HL-60 (cell line): ENCODE measurements at regions not wholly inside any gene's neighbourhood (a gene's known extent, or its start where the extent isn't known, plus 50 kb on each side); places are given as distances from the start of the nearest gene placed in this dataset.

Source experiments
- DNase-seq, 2 experiments: peaks; one replicate each; pipeline ENCODE4 v3.0.0-alpha.2; 2010 to 2020; ENCODE audit warnings: low read depth in 1 of 2, low spot score in 1 of 2
- H3K27ac ChIP-seq: fragments of 250-450 bp; sonication (Bioruptor Pico); replicated peaks from 2 replicates; pipeline ENCODE4 v1.5.1; 2020; ENCODE audit warnings: mild to moderate bottlenecking, moderate library complexity
- H3K27me3 ChIP-seq: fragments of 250-450 bp; sonication (Bioruptor Pico); 2 replicates; pipeline ENCODE4 v1.5.1; 2021; ENCODE audit warnings: mild to moderate bottlenecking, moderate library complexity; ENCODE audit not compliant: insufficient read depth, poor library complexity, severe bottlenecking
- H3K4me3 ChIP-seq: replicated peaks from 2 replicates; pipeline ENCODE4 v1.5.1; 2011; ENCODE audit warnings: mild to moderate bottlenecking, control low read depth, low read length; ENCODE audit not compliant: insufficient read depth
- CTCF ChIP-seq: IDR thresholded peaks from one replicate; pipeline ENCODE4 v1.5.1; 2011; ENCODE audit warnings: low read length, control low read depth, inconsistent platforms; ENCODE audit not compliant: insufficient read depth
- GABPA ChIP-seq: IDR thresholded peaks from 2 replicates; pipeline ENCODE4 v1.6.1; 2012; ENCODE audit warnings: low read depth
- POLR2AphosphoS5 ChIP-seq: IDR thresholded peaks from 2 replicates; pipeline ENCODE4 v1.6.1; 2012; ENCODE audit warnings: low read depth
- REST ChIP-seq: IDR thresholded peaks from 2 replicates; pipeline ENCODE4 v1.6.1; 2012; ENCODE audit warnings: low read depth; ENCODE audit not compliant: insufficient replicate concordance
- SPI1 ChIP-seq: IDR thresholded peaks from 2 replicates; pipeline ENCODE4 v1.6.1; 2012; ENCODE audit warnings: low read depth, mild to moderate bottlenecking, borderline replicate concordance

- Histone ChIP-seq H3K4me3 (no peak overlapping the region), H3K27me3 (no peaks in the 10 kb centered on the region), H3K27ac (no peak overlapping the region)
- TF ChIP-seq CTCF (no peak), GABPA (no peak), POLR2AphosphoS5 (no peak), SPI1 (no peak), REST (no peak)
- no peak for DNase-seq
Measured at GRCh38 chr18:38445804-38446145, 880.2 kb upstream of the CELF4 start.

- TF ChIP-seq POLR2AphosphoS5 (no peak), CTCF (no peak), GABPA (no peak), REST (no peak), SPI1 (no peak)
- no peak for DNase-seq
- Histone ChIP-seq H3K4me3 (no peak overlapping the region), H3K27ac (no peak overlapping the region), H3K27me3 (no peaks in the 10 kb centered on the region)
Measured at GRCh38 chr18:38444971-38445803, 879.6 kb upstream of the CELF4 start.

- H3K27me3 ChIP-seq: no peaks in the 10 kb centered on the region
- H3K4me3 ChIP-seq: no peak overlapping the region
- no peak for DNase-seq
- no peak overlapping the region for H3K27ac ChIP-seq
- TF ChIP-seq SPI1: no peak
- TF ChIP-seq REST: no peak
- no peak for TF ChIP-seq CTCF
- no peak for TF ChIP-seq GABPA
- no peak for TF ChIP-seq POLR2AphosphoS5
Measured at GRCh38 chr18:38427736-38428135, 862.1 kb upstream of the CELF4 start.
